Kidney (tissue), 13 donors: ENCODE measurements at regions not wholly inside any gene's neighbourhood (a gene's known extent, or its start where the extent isn't known, plus 50 kb on each side); places are given as distances from the start of the nearest gene placed in this dataset.
"Not testable (repeated sequence)": the region's sequence is repeated elsewhere in the genome, so short reads cannot be mapped to it uniquely, and the experiment has no call there.

ENCODE experiments used
- DNase-seq, 5 donors: peaks; one replicate each; pipeline ENCODE4 v3.0.0-alpha.2; 2013 to 2020
- FAIRE-seq: peaks from 2 replicates; lab custom pipeline; 2012; peaks lifted over from hg19 to GRCh38; lab: Jason Lieb, UNC
- H3K27ac ChIP-seq, 2 donors: one replicate each; pipeline ENCODE4 v1.7.0; 2013; ENCODE audit warnings: low read depth in 2 of 2, low read length in 2 of 2, inconsistent platforms in 1 of 2
- H3K27me3 ChIP-seq: one replicate; pipeline ENCODE4 v1.7.1; 2013; ENCODE audit warnings: low read length, inconsistent platforms; ENCODE audit not compliant: control insufficient read depth, insufficient read depth
- H3K36me3 ChIP-seq, 3 donors: one replicate each; pipeline versions ENCODE4 v1.7.0 to v1.7.1; 2013; ENCODE audit warnings: low read length in 3 of 3, control low read depth in 1 of 3, inconsistent platforms in 1 of 3; ENCODE audit not compliant: insufficient read depth in 3 of 3, control insufficient read depth in 2 of 3
- H3K4me1 ChIP-seq, 3 donors: one replicate each; pipeline versions ENCODE4 v1.7.0 to v1.7.1; 2013; ENCODE audit warnings: low read length in 3 of 3, inconsistent platforms in 1 of 3, low read depth in 1 of 3; ENCODE audit not compliant: control insufficient read depth in 2 of 3, insufficient read depth in 2 of 3
- H3K4me3 ChIP-seq, 3 donors: one replicate each; pipeline versions ENCODE4 v1.7.0 to v1.8.1; 2013; ENCODE audit warnings: low read length in 3 of 3, control low read depth in 1 of 3, inconsistent platforms in 1 of 3
- H3K9ac ChIP-seq, 3 donors: one replicate each; pipeline versions ENCODE4 v1.7.0 to v1.7.1; 2013; ENCODE audit warnings: low read length in 3 of 3, control low read depth in 1 of 3, inconsistent platforms in 1 of 3
- H3K9me3 ChIP-seq, 3 donors: one replicate each; pipeline versions ENCODE4 v1.7.0 to v1.7.1; 2013; ENCODE audit warnings: low read length in 3 of 3, control low read depth in 1 of 3, inconsistent platforms in 1 of 3; ENCODE audit not compliant: control insufficient read depth in 2 of 3, insufficient read depth in 1 of 3
- CTCF ChIP-seq: IDR thresholded peaks from 3 replicates; pipeline ENCODE4 v1.5.1; 2012; ENCODE audit warnings: mild to moderate bottlenecking, moderate library complexity, borderline replicate concordance; ENCODE audit not compliant: insufficient read depth; ENCODE audit errors: extremely low read depth
- intact Hi-C: fragments of 100-400 bp; cut with DNase I; formaldehyde crosslinking; loops from one replicate; pipeline ENCODE4 v1.11.1; 2022
- donor health status: control.
- donor health status: control.
- donor health status: control.
- donor health status: control.
- donor health status: control.
- donor health status: DM: yes; HTN: yes; CAD: no.
- donor health status: Normal renal cell carcinoma (clear cell type).

GRCh38 chr5:165031371-165031770, 1526.0 kb downstream of the MAT2B start:
- H3K9me3 ChIP-seq: no peaks in the 10 kb centered on the region
- intact Hi-C loops: no loop called here
- no peak overlapping the region for H3K27ac ChIP-seq
- H3K36me3 ChIP-seq: no peaks in the 10 kb centered on the region
- H3K4me3 ChIP-seq: no peak overlapping the region
- TF ChIP-seq CTCF: no peak
- H3K4me1 ChIP-seq: no peaks in the 10 kb centered on the region
- FAIRE-seq (no peak), DNase-seq (peak in 4 of 5 donors; percentile 27 to 81 (median 46))
- no peaks in the 10 kb centered on the region for H3K27me3 ChIP-seq
- H3K9ac ChIP-seq: no peak overlapping the region

GRCh38 chr5:165035520-165035919, 1530.1 kb downstream of the MAT2B start:
- Histone ChIP-seq H3K9ac (no peak overlapping the region), H3K27me3 (no peaks in the 10 kb centered on the region), H3K36me3 (no peaks in the 10 kb centered on the region), H3K9me3 (no peaks in the 10 kb centered on the region), H3K4me1 (no peaks in the 10 kb centered on the region), H3K4me3 (no peak overlapping the region), H3K27ac (no peak overlapping the region)
- intact Hi-C loops: no loop called here
- no peak for DNase-seq
- no peak for TF ChIP-seq CTCF
- FAIRE-seq: no peak

- FAIRE-seq (no peak), DNase-seq (no peak)
- Histone ChIP-seq H3K27ac (no peak overlapping the region), H3K9ac (no peak overlapping the region), H3K4me3 (no peak overlapping the region), H3K36me3 (no peaks in the 10 kb centered on the region), H3K27me3 (no peaks in the 10 kb centered on the region), H3K9me3 (no peaks in the 10 kb centered on the region), H3K4me1 (no peaks in the 10 kb centered on the region)
- TF ChIP-seq CTCF: no peak
- intact Hi-C loops: no loop called here
These were observed 1534.3 kb downstream of the MAT2B start for GRCh38 chr5:165039748-165040147.

GRCh38 chr5:165045941-165046340, 1540.5 kb downstream of the MAT2B start:
- intact Hi-C loops: not testable (repeated sequence)

More at GRCh38 chr5:165045941-165046340, 1540.5 kb downstream of the MAT2B start:
- FAIRE-seq, H3K4me3 ChIP-seq, H3K27ac ChIP-seq, H3K9me3 ChIP-seq, H3K27me3 ChIP-seq, H3K36me3 ChIP-seq, DNase-seq, H3K4me1 ChIP-seq, H3K9ac ChIP-seq: not testable (repeated sequence)
